ENCODE measurements at regions not wholly inside any gene's neighbourhood (a gene's known extent, or its start where the extent isn't known, plus 50 kb on each side); places are given as distances from the start of the nearest gene placed in this dataset.

GRCh38 chr22:48238284-48238915 is 1476.0 kb downstream of the TBC1D22A start:
- no peak for DNase-seq (ENCODE audit: low spot score)

- DNase-seq (ENCODE audit: low spot score): no peak
Observed at GRCh38 chr22:48237466-48238283, 1475.2 kb downstream of the TBC1D22A start.

- DNase-seq (ENCODE audit: low spot score): no peak
Observed at GRCh38 chr22:48236261-48236660, 1473.8 kb downstream of the TBC1D22A start.

GRCh38 chr22:48235744-48236143 is 1473.3 kb downstream of the TBC1D22A start:
- DNase-seq (ENCODE audit: low spot score): no peak

GRCh38 chr22:48234011-48234410 is 1471.6 kb downstream of the TBC1D22A start:
- DNase-seq (ENCODE audit: low spot score): no peak

GRCh38 chr22:48233586-48233985 is 1471.1 kb downstream of the TBC1D22A start:
- DNase-seq (ENCODE audit: low spot score): no peak

GRCh38 chr22:48228468-48228867 is 1466.0 kb downstream of the TBC1D22A start:
- DNase-seq (ENCODE audit: low spot score): no peak

- DNase-seq (ENCODE audit: low spot score): no peak
Observed at GRCh38 chr22:48227341-48228018, 1465.0 kb downstream of the TBC1D22A start.

- DNase-seq (ENCODE audit: low spot score): no peak
Observed at GRCh38 chr22:48226026-48227013, 1463.9 kb downstream of the TBC1D22A start.

- DNase-seq (ENCODE audit: low spot score): no peak
Observed at GRCh38 chr22:48224332-48224731, 1461.9 kb downstream of the TBC1D22A start.

- DNase-seq (ENCODE audit: low spot score): no peak
Observed at GRCh38 chr22:48223488-48224190, 1461.2 kb downstream of the TBC1D22A start.

- DNase-seq (ENCODE audit: low spot score): no peak
Observed at GRCh38 chr22:48222742-48223487, 1460.5 kb downstream of the TBC1D22A start.

GRCh38 chr22:48218889-48219420 is 1456.5 kb downstream of the TBC1D22A start:
- no peak for DNase-seq (ENCODE audit: low spot score)

GRCh38 chr22:48217596-48217995 is 1455.1 kb downstream of the TBC1D22A start:
- no peak for DNase-seq (ENCODE audit: low spot score)

- DNase-seq (ENCODE audit: low spot score): no peak
Observed at GRCh38 chr22:48212727-48213126, 1450.3 kb downstream of the TBC1D22A start.

- no peak for DNase-seq (ENCODE audit: low spot score)
Observed at GRCh38 chr22:48210812-48211211, 1448.4 kb downstream of the TBC1D22A start.

- DNase-seq (ENCODE audit: low spot score): no peak
Observed at GRCh38 chr22:48210198-48210580, 1447.7 kb downstream of the TBC1D22A start.

- no peak for DNase-seq (ENCODE audit: low spot score)
Observed at GRCh38 chr22:48209473-48210197, 1447.2 kb downstream of the TBC1D22A start.

GRCh38 chr22:48208894-48209293 is 1446.4 kb downstream of the TBC1D22A start:
- DNase-seq (ENCODE audit: low spot score): no peak

Measured in putamen (tissue), 1 donor.